ENCODE measurements at regions not wholly inside any gene's neighbourhood (a gene's known extent, or its start where the extent isn't known, plus 50 kb on each side); places are given as distances from the start of the nearest gene placed in this dataset.
"Not testable (repeated sequence)": the region's sequence is repeated elsewhere in the genome, so short reads cannot be mapped to it uniquely, and the experiment has no call there.

DNA sequence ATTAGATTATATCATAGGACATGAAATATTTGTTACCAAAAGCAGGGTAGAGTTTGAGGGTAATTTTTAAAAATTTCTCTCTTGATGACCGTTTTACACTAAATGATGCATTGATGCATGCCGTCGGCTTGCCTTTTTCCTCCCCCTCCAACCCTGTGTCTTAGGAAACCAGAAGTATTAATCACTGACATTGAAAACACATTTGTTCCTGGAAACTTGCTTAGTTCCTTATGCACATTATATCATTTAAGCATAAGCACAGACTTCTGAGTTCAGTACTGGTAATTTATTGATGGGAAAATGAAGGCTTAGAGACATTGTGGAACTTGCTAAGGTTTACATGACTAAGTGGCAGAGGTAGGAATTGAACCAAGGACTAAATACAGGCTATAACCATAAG is 206.3 kb upstream of the SPHKAP start:
- no peak for DNase-seq

DNA sequence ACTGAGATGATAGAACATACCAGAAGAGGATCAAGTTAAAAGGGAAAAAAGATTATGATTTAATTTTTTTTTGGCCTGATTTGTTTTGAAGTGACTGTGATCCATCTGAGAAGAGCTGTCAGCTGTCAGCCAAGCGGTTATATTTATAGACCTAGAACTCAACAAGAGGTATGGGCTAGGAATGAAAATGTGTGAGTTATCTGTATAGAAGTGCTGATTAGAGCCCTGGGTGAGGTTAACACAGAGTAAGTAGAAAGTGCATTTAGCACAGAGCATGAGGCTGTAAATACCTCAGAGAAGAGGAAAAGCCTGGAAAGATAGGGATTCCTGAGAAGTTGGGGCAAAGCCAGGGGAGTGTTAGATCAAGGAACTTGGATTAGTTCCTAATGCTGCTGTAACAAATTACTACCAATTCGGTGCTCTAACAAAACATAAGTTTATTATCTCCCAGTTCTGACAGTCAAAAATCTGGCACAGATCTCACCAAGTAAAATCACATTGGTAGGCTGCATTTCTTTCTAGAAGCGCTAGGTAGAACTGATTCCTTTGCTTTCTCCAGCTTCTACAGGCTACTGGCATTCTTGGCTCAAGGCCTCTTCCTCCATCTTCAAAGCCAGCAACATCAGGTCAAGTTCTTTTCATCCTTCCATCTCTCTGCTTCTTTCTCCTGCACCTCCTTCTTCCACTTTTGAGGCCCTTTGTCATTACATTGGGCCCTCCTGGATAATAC is 197.4 kb upstream of the SPHKAP start:
- no peak for DNase-seq

DNA sequence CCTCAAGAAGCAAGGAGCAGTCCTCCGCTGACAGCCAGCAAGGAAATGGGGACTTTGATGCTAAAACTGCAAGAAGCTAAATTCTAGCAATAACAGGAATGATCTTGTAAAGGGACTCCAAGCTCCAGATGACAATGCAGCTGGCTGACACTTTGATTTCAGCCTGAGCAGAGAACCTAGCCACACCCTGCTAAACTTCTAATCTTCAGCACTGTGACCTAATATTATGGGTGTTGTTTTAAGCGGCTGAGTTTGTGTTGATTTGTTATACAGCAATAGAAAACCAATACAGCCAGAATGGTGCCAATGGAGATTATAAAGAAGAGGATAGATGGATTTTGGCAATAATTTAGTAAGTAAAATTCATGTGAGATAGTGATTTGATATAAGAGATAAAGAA is 196.7 kb upstream of the SPHKAP start:
- no peak for DNase-seq

DNA sequence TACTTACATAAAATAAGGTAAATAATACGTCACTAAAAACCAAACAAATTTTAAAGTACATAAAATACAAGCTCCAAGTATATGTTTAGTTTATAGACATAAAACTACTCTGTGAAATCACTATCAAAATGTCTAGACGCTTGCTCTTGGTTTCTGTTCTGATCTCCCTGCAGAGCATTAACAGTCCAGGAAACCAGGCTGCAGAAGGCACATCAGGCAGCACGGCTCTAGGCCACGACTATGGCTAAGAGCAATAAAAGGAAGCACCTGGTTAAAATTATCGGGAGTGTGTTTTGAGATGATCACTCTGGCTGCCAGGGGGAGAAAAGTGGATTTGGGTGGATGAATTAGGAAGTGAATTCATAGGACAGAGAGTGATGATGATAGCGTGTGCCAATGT is 196.0 kb upstream of the SPHKAP start:
- no peak for DNase-seq

DNA sequence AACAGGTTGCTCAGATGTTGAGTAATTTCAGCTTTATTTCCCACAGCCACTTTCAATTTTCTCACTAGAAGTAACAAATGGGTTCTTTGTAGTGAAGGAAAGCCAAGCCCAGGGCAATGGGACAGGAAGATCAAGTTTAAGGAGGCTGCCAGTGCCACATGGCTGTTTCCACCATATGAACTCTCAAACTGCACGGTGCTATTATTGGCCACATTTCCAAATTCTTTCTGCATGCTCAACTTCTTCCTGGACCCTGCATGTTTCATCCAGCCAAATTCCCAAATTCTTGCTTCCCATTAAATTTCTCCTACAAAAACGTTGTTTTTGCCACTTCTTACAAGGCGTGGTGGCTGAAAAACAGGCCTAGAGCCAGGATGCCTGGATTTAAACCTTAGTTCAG is 193.3 kb upstream of the SPHKAP start:
- no peak for DNase-seq

DNA sequence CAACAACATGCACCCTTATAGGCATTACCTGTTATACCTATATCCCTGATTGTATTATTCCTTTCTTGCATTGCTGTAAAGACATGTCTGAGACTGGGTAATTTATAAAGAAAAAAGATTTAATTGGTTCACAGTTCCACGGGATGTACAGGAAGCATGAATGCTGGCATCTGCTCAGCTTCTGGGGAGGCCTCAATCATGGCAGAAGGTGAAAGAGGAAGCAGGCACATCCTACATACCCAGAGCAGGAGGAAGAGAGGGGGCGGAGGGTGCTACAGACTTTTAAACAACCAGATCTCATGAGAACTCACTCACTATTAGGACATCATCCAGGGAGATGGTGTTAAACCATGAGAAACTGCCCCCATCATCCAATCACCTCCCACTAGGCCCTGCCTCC is 191.7 kb upstream of the SPHKAP start:
- DNase-seq = no peak

DNA sequence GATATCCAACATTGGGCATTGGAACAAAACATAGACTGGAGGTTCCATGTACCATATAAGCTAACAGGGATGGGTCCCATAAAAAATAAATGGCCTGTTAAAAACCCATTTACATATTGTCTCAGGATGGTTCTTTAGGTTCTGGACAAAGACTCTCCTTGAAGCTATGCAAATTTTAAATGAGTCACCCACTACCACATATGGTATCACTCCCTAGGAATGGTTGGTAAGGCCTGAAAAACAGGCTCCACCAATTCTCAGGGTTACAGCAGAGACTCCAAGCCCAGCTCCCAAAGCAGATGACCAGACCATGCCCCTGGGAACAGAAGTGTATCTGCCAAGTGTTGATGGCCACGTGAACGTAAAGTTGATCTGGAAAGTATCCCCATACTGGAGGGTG is 190.7 kb upstream of the SPHKAP start:
- no peak for DNase-seq

DNA sequence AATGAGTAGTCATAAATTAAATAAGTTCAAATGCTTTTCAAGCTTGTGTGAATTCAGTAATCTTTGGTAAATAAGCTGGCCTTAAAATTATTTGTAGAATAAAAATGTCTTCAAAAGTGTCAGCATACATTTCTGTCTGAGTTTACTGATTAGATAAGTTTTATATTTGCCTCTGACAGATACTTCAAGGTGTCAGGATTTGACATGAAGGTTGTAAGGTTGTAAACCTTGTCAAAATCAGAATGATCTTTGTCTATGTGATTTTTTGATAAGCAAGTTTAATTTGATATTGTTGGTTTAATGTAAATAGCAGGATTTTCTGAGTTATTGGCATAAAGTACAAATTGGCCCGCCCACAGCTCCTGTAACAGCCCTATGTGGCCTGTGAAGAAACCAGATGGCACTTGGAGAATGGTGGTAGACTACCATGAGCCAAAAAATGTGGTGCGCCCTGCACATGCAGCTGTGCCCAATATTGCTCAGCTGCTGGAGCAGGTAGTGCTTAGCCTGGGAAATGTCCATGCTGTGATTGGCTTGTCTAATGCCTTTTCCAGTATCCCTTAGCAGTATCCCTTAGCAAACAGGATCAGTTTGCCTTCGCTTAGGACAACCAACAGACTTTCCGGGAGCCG is 188.0 kb upstream of the SPHKAP start:
- DNase-seq = no peak

DNA sequence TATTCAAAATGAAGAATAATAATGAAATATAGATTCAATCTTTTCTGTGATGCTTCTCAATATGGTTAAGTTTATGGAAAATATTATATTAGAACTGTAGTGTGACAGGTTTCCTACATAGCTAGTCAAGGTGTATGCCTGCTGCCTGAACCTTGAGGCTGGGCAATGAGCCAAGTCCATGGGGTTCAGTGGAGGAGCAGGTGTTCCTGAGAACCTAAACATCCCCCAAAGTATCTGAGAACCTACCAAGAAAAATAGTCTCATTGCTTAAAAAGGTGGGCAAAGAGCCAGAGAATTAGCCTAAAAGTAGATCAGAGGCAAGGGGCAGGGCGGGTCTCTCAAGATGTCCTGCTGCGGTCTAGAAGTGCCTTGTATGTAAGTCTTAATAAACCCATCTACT is 185.9 kb upstream of the SPHKAP start:
- DNase-seq = no peak

DNA sequence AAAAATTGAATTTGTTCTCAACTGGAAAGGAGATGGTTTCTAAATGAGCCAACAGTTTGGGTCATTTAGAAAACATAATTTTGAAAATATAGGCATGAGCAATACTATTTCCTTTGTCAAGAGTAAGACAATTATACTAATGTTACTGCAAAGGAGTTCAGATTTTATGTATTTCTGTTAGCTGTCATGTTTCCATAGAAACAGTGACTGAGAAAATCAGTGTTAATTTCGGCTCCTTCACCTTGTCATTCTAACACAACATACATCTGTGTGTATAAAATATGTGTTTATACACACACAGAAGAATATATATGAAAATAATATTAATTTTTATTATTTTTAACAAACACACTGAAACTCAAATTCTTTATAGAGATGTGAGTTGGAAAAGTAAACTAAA is 178.0 kb upstream of the SPHKAP start:
- DNase-seq = no peak

DNA sequence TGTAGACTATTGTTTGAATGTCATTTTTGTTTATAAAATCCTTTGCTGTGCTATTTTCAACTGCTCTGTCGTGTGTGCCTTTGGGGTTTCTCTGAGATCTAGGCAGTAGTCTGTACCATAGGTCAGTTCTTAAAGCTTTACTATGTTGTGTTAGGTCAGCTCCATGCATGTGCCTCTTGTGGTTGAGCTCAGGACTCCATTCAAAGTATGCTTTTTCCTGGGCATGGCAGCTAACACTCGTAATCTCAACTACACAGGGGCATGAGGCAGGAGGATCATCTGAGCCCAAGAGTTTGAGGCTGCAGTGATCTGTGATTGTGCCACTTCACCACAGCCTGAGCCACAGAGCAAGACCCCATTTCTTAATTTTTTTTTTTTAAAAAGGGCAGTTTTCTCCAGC is 174.4 kb upstream of the SPHKAP start:
- DNase-seq = no peak

DNA sequence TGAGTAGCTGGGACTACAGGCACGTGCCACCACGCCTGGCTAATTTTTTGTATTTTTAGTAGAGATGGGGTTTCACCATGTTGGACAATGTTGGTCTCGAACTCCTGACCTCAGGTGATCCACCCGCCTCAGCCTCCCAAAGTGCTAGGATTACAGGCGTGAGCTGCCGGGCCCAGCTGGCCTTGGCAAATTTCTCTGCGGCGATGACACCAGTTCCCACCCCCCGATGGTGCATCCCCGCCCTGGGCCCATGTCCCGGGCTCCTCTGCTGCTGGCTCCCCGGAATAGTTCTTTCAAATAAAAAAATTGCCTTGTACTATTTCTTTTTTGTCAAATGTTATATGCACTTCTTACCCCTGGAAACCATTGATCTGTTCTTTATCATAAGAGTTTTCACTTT is 171.5 kb upstream of the SPHKAP start:
- DNase-seq = not testable (repeated sequence)

DNA sequence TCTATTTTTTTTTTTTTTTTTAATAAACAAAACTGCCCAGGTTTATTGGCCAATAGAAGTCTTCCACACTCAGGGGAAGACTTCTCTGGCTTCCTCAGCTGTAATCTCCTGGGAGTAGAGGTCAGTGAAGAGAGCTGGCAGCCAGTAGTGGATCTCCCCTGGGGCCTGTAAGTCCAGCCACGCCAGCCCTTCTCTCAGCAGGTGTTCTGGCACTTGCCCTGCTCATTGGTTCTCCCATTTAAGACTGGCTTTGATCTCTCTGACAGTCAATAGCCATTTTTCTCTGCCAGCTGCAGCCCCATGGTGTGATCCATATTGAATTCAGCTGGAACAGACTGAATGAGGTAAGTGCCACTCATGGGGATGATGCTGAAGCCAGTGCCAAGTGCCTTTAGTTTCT is 170.6 kb upstream of the SPHKAP start:
- DNase-seq = no peak

DNA sequence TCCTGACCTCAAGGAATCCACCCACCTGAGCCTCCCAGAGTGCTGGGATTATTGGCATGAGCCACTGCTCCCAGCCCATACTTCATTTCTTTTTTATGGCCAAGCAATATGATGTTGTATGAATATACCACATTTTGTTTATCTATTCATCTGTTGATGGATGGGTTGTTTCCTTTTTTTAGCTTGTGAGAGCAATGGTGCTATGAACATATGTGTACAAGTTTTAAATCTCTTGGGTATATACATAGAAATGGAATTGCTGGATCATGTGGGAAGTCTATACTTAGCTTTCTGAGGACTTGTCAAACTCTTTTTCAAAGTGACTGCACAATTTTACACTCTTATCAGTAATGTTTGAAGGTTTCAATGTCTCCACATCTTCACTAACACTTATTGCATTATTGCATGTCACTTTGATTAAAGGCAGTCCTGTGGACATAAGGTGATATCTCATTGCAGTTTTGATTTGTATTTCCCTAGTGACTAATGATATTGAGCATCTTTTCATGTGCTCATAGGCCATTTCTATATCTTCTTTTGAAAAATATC is 167.1 kb upstream of the SPHKAP start:
- DNase-seq = no peak

DNA sequence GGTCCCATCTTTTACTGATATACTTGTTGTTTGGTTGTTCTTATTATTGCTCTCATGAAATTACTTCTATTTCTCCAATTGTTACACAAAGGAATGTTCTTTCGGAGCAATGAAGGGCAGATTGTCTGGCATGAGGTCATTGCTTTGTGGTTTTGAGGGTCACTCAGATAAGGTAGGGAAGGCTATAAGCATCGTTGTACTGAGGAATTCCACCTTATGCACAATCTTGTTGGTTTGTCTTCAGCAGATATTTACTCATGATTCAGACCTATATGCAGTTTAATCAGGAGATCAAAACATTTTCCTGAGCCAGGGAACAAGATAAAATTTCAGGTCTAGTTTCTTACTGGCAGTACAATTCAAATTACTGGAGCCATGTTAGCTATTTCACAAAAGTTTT is 163.0 kb upstream of the SPHKAP start:
- DNase-seq = no peak

DNA sequence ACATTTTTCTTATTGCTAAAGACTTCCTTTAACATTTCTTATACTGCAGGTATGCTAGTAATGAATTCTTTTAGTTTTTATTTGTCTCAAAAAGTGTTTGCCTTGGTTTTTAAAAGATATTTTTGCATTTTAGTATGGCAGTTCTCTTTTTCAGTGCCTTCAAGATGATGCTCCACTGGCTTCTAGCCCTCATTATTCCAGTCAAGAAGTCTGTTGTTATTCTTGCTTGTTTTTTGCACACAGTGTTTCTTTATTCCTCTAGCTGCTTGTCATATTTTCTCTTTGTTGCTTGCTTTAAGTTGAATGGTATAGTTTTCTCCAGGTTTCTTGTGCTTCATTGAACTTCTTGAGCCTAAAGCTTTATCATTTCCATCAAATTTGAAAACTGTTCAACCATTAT is 158.0 kb upstream of the SPHKAP start:
- no peak for DNase-seq

DNA sequence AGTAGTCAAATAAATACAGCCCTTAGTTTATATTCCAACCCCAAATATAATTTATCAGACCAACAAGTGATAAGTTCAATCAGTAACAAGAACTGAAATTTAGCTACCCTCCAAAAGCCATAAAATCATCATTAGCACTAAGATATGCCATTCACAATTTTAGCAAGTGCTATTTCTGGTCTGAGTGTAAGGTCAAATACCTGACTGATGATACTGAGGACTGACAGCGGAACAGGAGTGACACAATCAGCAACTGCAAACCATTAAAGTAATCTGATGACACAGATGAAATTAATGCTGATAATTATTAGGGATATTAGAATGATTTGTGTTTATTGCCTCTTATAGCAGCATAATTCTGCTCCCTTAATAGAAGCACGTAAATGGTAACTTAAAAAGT is 152.7 kb upstream of the SPHKAP start:
- no peak for DNase-seq

DNA sequence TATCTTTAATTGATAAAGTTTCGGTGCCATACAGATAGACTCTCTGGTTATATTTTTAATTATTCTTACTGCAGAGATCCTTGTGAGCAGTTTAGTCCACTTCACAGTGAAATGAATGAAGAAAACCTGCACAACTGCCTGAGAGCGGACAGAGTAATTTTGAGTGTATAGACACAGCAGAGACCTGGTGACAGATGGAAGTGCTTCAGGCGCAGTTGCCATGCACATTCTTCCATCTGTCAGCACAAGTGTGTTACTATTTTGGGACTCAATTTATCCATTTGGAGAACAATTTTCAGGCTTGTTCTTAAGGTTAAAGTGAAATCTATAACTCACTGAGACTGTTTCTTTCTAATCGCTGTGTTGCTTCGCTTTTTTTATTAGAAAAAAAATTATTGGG is 147.8 kb upstream of the SPHKAP start:
- DNase-seq = no peak

DNA sequence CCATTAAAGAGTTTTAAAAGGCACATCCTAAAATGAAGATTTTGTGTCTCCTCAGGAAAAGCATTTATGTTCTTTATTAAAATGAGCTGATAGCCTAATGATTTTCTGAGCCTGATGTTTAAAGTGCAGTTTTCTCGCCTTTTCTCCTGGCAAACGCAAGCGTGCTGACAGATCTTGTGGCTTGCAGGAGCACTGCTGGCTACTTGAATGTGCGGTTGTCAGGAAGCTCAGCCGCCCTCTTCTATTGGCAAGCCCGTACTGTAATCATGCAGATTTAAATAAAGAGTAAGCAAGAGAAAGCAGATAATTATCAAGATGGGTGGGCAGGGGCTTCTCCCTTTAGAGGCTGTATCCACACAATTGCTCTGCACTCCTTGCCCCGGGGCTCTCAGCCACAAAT is 139.5 kb upstream of the SPHKAP start:
- DNase-seq = no peak

DNA sequence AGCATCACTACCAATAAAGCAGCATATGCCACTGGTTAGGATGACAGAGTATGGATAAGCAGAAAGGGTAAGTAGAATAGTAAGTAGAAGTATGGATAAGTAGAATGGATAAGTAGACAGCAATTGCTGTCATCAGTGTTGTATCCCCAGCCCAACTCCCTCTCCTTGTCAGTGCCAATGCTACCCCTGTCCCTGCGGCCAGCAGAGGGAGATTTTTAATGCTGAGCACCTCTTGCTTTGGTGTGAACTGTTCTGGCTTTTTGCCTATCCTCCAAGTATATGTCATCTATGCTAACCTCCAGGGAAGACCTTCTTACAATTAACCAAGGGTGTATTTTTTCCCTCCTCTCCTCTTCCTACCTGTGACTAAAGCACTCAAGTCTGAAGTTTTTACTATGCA is 136.7 kb upstream of the SPHKAP start:
- peak; percentile 79 for DNase-seq

DNA sequence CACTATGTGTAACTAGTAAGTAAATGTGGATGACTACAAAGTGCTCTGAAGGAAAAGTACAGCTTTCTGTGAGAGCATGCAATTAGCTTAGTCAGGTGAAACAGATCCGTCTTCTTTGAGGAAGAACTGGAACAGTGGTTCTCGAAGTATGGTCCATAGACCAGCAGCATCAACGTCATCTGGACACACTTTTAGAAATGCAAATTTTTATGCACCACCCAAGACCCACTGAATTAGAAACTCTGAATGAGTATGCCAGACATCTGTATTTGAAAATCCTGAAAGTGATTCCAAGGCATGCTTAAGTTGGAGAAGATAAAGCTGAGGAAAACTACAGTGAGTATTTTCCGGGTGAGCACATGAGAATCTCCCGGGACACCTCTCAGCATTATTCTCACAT is 130.7 kb upstream of the SPHKAP start:
- DNase-seq = no peak

DNA sequence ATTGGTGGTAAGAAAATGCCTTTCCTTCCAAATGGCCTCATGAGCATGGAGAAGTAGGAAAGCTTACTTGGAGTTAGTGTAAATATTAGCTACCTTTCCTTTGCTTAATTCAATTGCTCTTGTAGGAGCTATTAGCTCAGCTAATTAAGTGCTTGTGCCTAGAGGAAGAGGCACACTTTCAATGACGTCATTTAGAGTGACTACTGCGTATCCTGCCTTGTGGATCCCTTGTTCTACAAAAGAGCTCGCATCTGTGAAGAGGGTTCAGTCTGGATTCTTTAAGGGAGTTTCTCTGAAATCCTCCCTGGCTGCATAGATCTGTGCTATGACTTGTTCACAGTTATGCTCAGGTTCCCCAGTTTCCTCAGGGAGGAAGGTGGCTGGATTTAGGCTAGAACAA is 122.5 kb upstream of the SPHKAP start:
- DNase-seq = no peak

DNA sequence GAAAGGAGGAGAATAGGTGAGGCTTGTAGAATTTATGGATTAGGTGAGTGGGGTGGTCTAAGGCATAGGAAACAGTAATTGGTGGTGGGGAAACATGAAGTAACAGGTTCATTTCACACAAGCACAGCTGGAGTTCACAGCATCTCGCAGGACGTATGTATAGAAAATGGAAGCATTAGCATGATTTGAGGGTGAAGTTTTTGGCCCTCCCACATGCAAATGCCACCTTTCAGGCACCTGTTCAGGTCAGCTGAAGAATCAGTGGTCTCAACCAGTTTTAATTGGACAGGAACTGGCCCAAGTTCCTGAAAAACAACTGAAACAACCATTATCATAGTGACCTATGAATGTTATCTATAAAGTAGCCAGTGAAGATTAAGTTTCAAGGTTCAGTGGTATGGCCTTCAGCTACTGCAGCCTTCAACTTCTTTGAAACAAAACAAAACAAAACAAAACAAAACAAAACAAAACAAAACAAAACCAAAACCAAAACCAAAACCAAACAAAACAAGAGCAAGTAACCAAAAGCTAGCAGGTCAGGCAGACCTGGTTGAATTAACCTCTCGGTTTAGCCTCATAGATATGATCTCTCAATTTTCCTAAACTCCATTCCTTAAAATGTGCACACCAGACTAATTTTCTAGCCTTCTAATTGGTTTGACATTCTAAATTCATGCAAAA is 102.1 kb upstream of the SPHKAP start:
- no peak for DNase-seq

DNA sequence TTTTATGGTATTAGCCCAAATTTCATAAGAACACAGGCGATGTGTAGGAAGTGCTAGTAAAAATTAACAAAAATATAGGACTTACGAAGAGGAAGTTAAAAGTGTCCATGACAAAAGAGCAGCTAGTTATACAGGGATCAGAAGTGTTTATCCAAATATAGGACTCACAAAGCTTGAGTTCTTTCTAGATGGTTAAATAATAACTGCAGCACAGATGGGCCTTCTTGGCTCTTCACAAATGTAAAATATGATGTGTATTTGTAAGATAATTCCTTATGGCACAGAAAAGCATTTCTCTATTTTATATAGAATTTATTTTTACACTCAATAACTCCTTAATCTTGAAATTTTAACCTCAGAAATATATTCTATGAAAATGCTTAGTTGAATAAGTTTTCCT is 100.9 kb upstream of the SPHKAP start:
- no peak for DNase-seq

Measured in islet precursor cell (in vitro differentiated cells).